H1 (cell line): ENCODE measurements at regions not wholly inside any gene's neighbourhood (a gene's known extent, or its start where the extent isn't known, plus 50 kb on each side); places are given as distances from the start of the nearest gene placed in this dataset.

Source experiments
- CHD2 ChIP-seq: IDR thresholded peaks from 2 replicates; pipeline ENCODE4 v1.6.1; 2012; ENCODE audit warnings: low read length, improper control_type of control experiment
- POLR2A ChIP-seq, 2 experiments: IDR thresholded peaks; 1 replicate in 1 of 2; 2 replicates in 1 of 2; pipeline ENCODE4 v1.6.1; 2011; ENCODE audit warnings: low read depth in 2 of 2, low read length in 2 of 2, mild to moderate bottlenecking in 2 of 2; ENCODE audit errors: control extremely low read depth in 1 of 2
- ZNF274 ChIP-seq: IDR thresholded peaks from 2 replicates; pipeline ENCODE4 v1.7.0; 2012; ENCODE audit warnings: low read length, borderline replicate concordance; ENCODE audit errors: extremely low read depth
- TF ChIP-seq, protein P1 (sequence below): fragments of 300-600 bp; sonication (generic); IDR thresholded peaks from 2 replicates; pipeline ENCODE4 v1.7.1; 2012; ENCODE audit warnings: low read length, moderate library complexity, mild to moderate bottlenecking, inconsistent platforms; ENCODE audit not compliant: insufficient replicate concordance

DNA sequence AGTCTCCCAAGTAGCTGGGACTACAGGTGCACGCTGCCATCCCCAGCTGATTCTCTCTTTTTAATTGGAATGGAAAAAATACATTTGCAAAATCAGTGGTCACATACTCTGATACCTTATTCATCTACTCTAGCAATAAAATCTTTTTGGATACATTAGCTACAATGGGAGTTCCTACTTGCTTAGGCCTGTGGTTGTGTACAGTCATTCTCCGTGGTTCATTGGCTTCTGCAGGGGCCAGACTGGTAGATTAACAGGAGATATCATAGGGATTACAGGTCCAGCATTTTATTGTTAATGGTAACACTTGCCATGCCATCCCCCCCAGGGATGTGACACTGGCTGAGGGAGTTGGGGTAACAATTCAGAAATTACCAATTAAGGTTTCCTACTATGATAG is 140.0 kb downstream of the ADAMTS15 start (continued):
- TF ChIP-seq, protein P1, sequence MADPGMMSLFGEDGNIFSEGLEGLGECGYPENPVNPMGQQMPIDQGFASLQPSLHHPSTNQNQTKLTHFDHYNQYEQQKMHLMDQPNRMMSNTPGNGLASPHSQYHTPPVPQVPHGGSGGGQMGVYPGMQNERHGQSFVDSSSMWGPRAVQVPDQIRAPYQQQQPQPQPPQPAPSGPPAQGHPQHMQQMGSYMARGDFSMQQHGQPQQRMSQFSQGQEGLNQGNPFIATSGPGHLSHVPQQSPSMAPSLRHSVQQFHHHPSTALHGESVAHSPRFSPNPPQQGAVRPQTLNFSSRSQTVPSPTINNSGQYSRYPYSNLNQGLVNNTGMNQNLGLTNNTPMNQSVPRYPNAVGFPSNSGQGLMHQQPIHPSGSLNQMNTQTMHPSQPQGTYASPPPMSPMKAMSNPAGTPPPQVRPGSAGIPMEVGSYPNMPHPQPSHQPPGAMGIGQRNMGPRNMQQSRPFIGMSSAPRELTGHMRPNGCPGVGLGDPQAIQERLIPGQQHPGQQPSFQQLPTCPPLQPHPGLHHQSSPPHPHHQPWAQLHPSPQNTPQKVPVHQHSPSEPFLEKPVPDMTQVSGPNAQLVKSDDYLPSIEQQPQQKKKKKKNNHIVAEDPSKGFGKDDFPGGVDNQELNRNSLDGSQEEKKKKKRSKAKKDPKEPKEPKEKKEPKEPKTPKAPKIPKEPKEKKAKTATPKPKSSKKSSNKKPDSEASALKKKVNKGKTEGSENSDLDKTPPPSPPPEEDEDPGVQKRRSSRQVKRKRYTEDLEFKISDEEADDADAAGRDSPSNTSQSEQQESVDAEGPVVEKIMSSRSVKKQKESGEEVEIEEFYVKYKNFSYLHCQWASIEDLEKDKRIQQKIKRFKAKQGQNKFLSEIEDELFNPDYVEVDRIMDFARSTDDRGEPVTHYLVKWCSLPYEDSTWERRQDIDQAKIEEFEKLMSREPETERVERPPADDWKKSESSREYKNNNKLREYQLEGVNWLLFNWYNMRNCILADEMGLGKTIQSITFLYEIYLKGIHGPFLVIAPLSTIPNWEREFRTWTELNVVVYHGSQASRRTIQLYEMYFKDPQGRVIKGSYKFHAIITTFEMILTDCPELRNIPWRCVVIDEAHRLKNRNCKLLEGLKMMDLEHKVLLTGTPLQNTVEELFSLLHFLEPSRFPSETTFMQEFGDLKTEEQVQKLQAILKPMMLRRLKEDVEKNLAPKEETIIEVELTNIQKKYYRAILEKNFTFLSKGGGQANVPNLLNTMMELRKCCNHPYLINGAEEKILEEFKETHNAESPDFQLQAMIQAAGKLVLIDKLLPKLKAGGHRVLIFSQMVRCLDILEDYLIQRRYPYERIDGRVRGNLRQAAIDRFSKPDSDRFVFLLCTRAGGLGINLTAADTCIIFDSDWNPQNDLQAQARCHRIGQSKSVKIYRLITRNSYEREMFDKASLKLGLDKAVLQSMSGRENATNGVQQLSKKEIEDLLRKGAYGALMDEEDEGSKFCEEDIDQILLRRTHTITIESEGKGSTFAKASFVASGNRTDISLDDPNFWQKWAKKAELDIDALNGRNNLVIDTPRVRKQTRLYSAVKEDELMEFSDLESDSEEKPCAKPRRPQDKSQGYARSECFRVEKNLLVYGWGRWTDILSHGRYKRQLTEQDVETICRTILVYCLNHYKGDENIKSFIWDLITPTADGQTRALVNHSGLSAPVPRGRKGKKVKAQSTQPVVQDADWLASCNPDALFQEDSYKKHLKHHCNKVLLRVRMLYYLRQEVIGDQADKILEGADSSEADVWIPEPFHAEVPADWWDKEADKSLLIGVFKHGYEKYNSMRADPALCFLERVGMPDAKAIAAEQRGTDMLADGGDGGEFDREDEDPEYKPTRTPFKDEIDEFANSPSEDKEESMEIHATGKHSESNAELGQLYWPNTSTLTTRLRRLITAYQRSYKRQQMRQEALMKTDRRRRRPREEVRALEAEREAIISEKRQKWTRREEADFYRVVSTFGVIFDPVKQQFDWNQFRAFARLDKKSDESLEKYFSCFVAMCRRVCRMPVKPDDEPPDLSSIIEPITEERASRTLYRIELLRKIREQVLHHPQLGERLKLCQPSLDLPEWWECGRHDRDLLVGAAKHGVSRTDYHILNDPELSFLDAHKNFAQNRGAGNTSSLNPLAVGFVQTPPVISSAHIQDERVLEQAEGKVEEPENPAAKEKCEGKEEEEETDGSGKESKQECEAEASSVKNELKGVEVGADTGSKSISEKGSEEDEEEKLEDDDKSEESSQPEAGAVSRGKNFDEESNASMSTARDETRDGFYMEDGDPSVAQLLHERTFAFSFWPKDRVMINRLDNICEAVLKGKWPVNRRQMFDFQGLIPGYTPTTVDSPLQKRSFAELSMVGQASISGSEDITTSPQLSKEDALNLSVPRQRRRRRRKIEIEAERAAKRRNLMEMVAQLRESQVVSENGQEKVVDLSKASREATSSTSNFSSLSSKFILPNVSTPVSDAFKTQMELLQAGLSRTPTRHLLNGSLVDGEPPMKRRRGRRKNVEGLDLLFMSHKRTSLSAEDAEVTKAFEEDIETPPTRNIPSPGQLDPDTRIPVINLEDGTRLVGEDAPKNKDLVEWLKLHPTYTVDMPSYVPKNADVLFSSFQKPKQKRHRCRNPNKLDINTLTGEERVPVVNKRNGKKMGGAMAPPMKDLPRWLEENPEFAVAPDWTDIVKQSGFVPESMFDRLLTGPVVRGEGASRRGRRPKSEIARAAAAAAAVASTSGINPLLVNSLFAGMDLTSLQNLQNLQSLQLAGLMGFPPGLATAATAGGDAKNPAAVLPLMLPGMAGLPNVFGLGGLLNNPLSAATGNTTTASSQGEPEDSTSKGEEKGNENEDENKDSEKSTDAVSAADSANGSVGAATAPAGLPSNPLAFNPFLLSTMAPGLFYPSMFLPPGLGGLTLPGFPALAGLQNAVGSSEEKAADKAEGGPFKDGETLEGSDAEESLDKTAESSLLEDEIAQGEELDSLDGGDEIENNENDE: no peak
- TF ChIP-seq CHD2: no peak
- no peak for TF ChIP-seq POLR2A (IDR thresholded peaks at IDR 0.05; ENCODE audit: control extremely low read depth in 1 of 2, low read depth in 2 of 2, low read length in 2 of 2)
- no peak for TF ChIP-seq ZNF274
